ENCODE measurements at regions not wholly inside any gene's neighbourhood (a gene's known extent, or its start where the extent isn't known, plus 50 kb on each side); places are given as distances from the start of the nearest gene placed in this dataset.

DNA sequence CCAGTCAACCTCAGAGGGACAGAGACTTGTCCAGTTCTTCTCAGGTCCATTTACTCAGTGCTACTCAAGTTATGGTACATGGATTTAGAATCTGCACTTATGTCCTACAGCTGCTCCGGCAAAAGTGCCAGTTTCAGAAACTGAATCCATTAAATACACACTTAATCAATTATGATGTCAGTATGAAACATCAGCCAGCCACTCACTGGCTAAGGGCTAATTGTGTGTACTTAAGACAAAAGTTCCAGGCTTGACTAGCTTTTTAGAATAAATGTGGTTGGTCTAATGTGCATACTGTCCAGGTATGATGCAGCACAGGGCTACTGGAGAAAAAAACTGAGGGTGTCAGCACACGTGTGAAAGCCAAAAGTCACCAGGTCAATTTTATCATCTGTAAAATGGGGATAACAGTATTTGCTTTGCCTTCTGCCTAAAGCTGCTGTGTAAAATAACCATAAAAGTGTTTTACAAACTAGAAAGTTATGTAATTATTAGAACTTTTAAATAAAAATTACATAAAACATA is 55.4 kb upstream of the CYP2D6 start:
- TF ChIP-seq, protein P1, sequence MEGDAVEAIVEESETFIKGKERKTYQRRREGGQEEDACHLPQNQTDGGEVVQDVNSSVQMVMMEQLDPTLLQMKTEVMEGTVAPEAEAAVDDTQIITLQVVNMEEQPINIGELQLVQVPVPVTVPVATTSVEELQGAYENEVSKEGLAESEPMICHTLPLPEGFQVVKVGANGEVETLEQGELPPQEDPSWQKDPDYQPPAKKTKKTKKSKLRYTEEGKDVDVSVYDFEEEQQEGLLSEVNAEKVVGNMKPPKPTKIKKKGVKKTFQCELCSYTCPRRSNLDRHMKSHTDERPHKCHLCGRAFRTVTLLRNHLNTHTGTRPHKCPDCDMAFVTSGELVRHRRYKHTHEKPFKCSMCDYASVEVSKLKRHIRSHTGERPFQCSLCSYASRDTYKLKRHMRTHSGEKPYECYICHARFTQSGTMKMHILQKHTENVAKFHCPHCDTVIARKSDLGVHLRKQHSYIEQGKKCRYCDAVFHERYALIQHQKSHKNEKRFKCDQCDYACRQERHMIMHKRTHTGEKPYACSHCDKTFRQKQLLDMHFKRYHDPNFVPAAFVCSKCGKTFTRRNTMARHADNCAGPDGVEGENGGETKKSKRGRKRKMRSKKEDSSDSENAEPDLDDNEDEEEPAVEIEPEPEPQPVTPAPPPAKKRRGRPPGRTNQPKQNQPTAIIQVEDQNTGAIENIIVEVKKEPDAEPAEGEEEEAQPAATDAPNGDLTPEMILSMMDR (IDR thresholded peaks at IDR 0.05; ENCODE audit: poor library complexity) = no peak
- TF ChIP-seq EZH2phosphoT487 (IDR thresholded peaks at IDR 0.05; ENCODE audit: low read depth, severe bottlenecking, unreplicated experiment) (no peak), EZH2 (IDR thresholded peaks at IDR 0.05; ENCODE audit: borderline replicate concordance) (no peak)
